Breast epithelium (tissue), 4 donors: ENCODE measurements at regions not wholly inside any gene's neighbourhood (a gene's known extent, or its start where the extent isn't known, plus 50 kb on each side); places are given as distances from the start of the nearest gene placed in this dataset.
"Not testable (repeated sequence)": the region's sequence is repeated elsewhere in the genome, so short reads cannot be mapped to it uniquely, and the experiment has no call there.

Experiments used
- DNase-seq, 2 donors: peaks; one replicate each; pipeline ENCODE4 v3.0.0-alpha.2; 2019; ENCODE audit warnings: low spot score in 2 of 2
- H3K27ac ChIP-seq, 2 donors: fragments of 200-600 bp; sonication (generic) in 1 of 2; one replicate each; pipeline ENCODE4 v1.5.1; 2016 to 2019; ENCODE audit warnings: mild to moderate bottlenecking in 1 of 2
- H3K27me3 ChIP-seq, 2 donors: fragments of 200-600 bp; sonication (generic) in 1 of 2; one replicate each; pipeline versions ENCODE4 v1.5.1 to v1.6.0; 2017 to 2019; ENCODE audit warnings: control low read depth in 1 of 2, mild to moderate bottlenecking in 1 of 2
- H3K36me3 ChIP-seq: fragments of 200-600 bp; one replicate; pipeline ENCODE4 v1.5.1; 2019
- H3K4me1 ChIP-seq, 2 donors: fragments of 200-600 bp; sonication (generic); one replicate each; pipeline ENCODE4 v1.5.1; 2016 to 2019; ENCODE audit warnings: control low read depth in 1 of 2
- H3K4me3 ChIP-seq, 3 donors: fragments of 200-600 bp; sonication (generic); 1 replicate in 2 of 3; 2 replicates in 1 of 3; pipeline ENCODE4 v1.5.1; 2016 to 2019; ENCODE audit warnings: mild to moderate bottlenecking in 3 of 3, moderate library complexity in 2 of 3
- H3K9me3 ChIP-seq, 2 donors: fragments of 200-600 bp; sonication (generic) in 1 of 2; one replicate each; pipeline ENCODE4 v1.5.1; 2016 to 2019; ENCODE audit warnings: control low read depth in 1 of 2
- CTCF ChIP-seq, 3 donors: fragments of 450-650 bp; IDR thresholded peaks; one replicate each; pipeline ENCODE4 v1.5.1; 2016 to 2017; ENCODE audit warnings: antibody characterized with exemption in 3 of 3, mild to moderate bottlenecking in 3 of 3, moderate library complexity in 3 of 3
- POLR2A ChIP-seq: fragments of 450-650 bp; IDR thresholded peaks from one replicate; pipeline ENCODE4 v1.6.1; 2016; ENCODE audit warnings: antibody characterized with exemption, mild to moderate bottlenecking, moderate library complexity
- POLR2AphosphoS5 ChIP-seq, 3 donors: sonication (generic); formaldehyde crosslinking; IDR thresholded peaks; one replicate each; pipeline ENCODE4 v1.6.1; 2017; ENCODE audit warnings: antibody characterized with exemption in 3 of 3
- intact Hi-C: fragments of 100-400 bp; cut with DNase I; formaldehyde crosslinking; loops from one replicate; pipeline ENCODE4 v1.15.1; 2023; ENCODE audit warnings: low total_unique reads

- Histone ChIP-seq H3K36me3 (no peaks in the 10 kb centered on the region), H3K4me3 (no peak overlapping the region), H3K4me1 (no peaks in the 10 kb centered on the region), H3K9me3 (no peaks in the 10 kb centered on the region), H3K27me3 (peaks cover 0 to 12% of the 10 kb centered on the region in 2 donors), H3K27ac (no peak overlapping the region)
- no peak for DNase-seq
- intact Hi-C loops: no loop called here
- TF ChIP-seq POLR2AphosphoS5 (IDR thresholded peaks at IDR 0.05) (no peak), CTCF (IDR thresholded peaks at IDR 0.05) (no peak), POLR2A (no peak)
These were observed 534.8 kb upstream of the HTR2C start for GRCh38 chrX:114049063-114049462.

DNA sequence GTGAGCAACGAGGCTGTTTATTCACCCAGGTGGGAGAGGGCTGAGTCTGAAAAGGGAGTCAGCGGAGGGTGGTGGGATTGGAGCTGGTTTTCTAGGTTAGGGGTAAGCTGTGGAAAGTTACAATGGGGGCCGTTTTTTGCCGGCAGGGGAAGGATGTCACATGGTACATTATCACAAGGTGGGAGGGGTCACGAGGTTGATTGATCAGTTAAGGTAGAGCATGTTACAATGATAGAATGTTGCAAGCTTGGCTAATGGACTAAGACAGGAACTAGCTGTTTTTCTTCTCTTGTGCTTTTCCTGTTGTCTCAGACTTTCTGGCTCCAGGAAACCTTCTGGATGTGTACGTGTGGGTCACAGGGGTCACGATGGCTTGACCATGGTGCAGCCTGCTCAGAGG, 536.3 kb upstream of the HTR2C start:
- no peaks in the 10 kb centered on the region for H3K36me3 ChIP-seq
- intact Hi-C loops: no loop called here
- H3K4me1 ChIP-seq: no peaks in the 10 kb centered on the region
- no peak overlapping the region for H3K4me3 ChIP-seq
- H3K27me3 ChIP-seq: peaks cover 0 to 4% of the 10 kb centered on the region in 2 donors
- no peak overlapping the region for H3K27ac ChIP-seq
- DNase-seq: no peak
- H3K9me3 ChIP-seq: no peaks in the 10 kb centered on the region
- TF ChIP-seq CTCF (IDR thresholded peaks at IDR 0.05): no peak
- no peak for TF ChIP-seq POLR2AphosphoS5 (IDR thresholded peaks at IDR 0.05)
- TF ChIP-seq POLR2A: no peak

GRCh38 chrX:114046695-114047279, 537.1 kb upstream of the HTR2C start:
- Histone ChIP-seq H3K27ac (no peak overlapping the region), H3K36me3 (no peaks in the 10 kb centered on the region), H3K27me3 (peaks cover 0 to 4% of the 10 kb centered on the region in 2 donors), H3K9me3 (no peaks in the 10 kb centered on the region), H3K4me3 (no peak overlapping the region), H3K4me1 (no peaks in the 10 kb centered on the region)
- intact Hi-C loops: no loop called here
- TF ChIP-seq POLR2A (no peak), CTCF (IDR thresholded peaks at IDR 0.05) (no peak), POLR2AphosphoS5 (IDR thresholded peaks at IDR 0.05) (no peak)
- DNase-seq: no peak

DNA sequence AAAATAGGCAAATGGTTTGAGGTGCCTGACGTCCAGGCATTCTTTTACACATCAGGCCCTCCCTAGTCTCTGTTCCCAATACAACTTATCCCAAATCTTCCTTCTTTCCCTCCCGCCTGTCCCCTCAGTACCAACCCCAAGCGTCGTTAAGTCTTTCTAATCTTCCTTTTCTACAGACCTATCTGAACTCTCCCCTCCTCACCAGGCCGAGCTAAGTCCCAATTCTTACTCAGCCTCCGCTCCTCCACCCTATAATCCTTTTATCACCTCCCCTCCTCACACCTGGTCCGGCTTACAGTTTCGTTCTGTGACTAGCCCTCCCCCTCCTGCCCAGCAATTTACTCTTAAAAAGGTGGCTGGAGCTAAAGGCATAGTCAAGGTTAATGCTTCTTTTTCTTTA, 542.4 kb upstream of the HTR2C start:
- H3K9me3 ChIP-seq: not testable (repeated sequence)

GRCh38 chrX:114040661-114041269, 543.1 kb upstream of the HTR2C start:
- H3K27ac ChIP-seq, H3K4me1 ChIP-seq, intact Hi-C loops, DNase-seq, H3K4me3 ChIP-seq, H3K36me3 ChIP-seq, H3K9me3 ChIP-seq: not testable (repeated sequence)
- peaks cover 0 to 25% of the 10 kb centered on the region in 2 donors for H3K27me3 ChIP-seq

More for the DNA sequence above, 542.4 kb upstream of the HTR2C start:
- H3K4me3 ChIP-seq, H3K36me3 ChIP-seq, H3K4me1 ChIP-seq, intact Hi-C loops, H3K27ac ChIP-seq, DNase-seq: not testable (repeated sequence)
- peaks cover 0 to 18% of the 10 kb centered on the region in 2 donors for H3K27me3 ChIP-seq

GRCh38 chrX:114040111-114040510, 543.8 kb upstream of the HTR2C start:
- intact Hi-C loops, DNase-seq, H3K4me3 ChIP-seq, H3K36me3 ChIP-seq, H3K4me1 ChIP-seq, H3K9me3 ChIP-seq, H3K27ac ChIP-seq: not testable (repeated sequence)
- peaks cover 0 to 29% of the 10 kb centered on the region in 2 donors for H3K27me3 ChIP-seq
